MM.1S (cell line): ENCODE measurements at regions not wholly inside any gene's neighbourhood (a gene's known extent, or its start where the extent isn't known, plus 50 kb on each side); places are given as distances from the start of the nearest gene placed in this dataset.

Experiments
- CTCF ChIP-seq: fragments of 300-600 bp; sonication (generic); IDR thresholded peaks from 2 replicates; pipeline ENCODE4 v1.5.1; 2016; ENCODE audit warnings: antibody characterized with exemption, low read length, mixed read lengths
- EZH2 ChIP-seq: fragments of 300-600 bp; sonication (generic); optimal IDR thresholded peaks from 2 replicates; pipeline ENCODE3; 2017; ENCODE audit warnings: low read depth, mild to moderate bottlenecking, antibody characterized with exemption, low read length, mixed read lengths
- EZH2phosphoT487 ChIP-seq: fragments of 300-600 bp; sonication (generic); IDR thresholded peaks from 2 replicates; pipeline ENCODE4 v1.6.1; 2018; ENCODE audit warnings: antibody characterized with exemption, low read length

- no peak for TF ChIP-seq CTCF
- no peak for TF ChIP-seq EZH2
- TF ChIP-seq EZH2phosphoT487: no peak
Observed at GRCh38 chr5:152824316-152824715, 419.2 kb upstream of the NMUR2 start.
